RCC 7860 (cell line): ENCODE measurements at regions not wholly inside any gene's neighbourhood (a gene's known extent, or its start where the extent isn't known, plus 50 kb on each side); places are given as distances from the start of the nearest gene placed in this dataset.

Experiments used
- DNase-seq: peaks from one replicate; pipeline ENCODE4 v3.0.0-alpha.2; 2015; ENCODE audit warnings: low spot score
- FAIRE-seq: peaks from 2 replicates; lab custom pipeline; 2012; peaks lifted over from hg19 to GRCh38; lab: Jason Lieb, UNC

DNA sequence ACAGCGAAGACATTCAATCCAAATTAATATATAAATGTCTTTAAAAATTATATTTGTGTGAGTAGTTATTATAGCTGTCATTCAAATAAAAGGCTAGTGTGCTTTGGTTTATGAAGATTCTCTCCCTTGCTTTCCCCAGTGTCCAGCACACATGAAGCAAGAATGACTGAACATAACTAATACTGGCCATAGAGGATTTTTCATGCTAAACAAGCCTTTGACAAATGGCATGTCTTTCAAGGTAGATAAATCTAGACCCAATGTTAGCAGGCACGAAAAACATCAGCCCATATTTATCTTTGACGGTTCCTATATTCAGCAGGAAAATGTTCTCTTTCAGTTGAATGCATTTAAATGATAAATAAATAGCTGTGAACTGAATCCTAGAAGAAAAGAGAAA, 1234.4 kb downstream of the EPHA7 start:
- DNase-seq = no peak
- no peak for FAIRE-seq

DNA sequence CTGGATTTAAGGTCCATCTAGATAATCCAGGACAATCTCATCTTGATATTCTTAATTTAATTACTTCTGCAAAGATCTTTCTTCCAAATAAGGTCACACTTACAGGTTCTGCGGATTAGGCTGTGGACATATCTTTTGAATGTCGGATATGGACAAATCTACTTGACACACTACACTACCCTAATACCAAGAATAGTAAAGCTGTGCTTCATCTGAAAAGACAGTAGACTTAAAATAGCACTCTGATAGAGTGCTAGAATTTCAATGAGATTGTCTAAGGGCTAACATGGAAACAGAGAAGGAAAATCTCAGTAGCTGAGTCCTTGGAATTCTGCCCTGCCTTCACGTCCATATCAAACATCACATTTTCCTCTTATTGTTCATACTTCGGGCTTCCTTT, 1238.0 kb downstream of the EPHA7 start:
- FAIRE-seq (no peak), DNase-seq (no peak)

DNA sequence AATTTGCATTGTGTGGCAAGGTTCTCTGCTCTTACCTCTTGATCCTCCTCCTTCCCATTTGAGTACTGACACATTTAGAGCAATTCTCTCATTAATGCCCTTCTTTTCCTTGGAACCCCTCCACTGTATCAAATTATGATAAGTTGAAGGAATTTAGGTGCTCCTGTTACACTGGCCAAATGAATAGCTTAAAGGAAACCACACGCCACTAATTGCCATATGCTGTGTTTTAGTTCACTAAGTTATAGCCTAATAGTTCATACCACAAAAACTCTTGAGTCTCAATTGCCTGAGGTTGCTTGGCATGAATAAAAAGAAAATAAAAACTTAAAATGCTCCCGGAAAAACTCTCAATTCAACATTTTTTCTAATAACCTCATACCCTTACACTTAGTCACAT, 1239.3 kb downstream of the EPHA7 start:
- DNase-seq (no peak), FAIRE-seq (no peak)

DNA sequence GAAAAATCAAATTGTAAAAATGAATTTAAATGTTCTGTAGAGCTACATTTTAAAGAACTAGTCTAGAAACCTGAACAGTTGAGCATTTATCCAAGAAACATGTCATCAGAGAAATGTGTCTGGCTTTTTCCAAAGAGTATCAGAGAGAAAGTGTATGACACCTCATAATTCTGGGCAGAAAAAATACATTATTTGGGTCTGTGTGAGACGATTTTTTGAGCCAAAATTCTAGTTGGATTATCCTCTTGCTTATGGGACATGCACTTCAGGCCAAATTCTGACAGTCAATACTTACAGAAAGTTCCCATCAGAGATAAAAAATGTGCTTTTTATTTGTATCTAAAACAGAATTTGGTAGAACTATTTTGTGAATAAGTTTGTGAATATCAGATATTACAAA, 1242.7 kb downstream of the EPHA7 start:
- FAIRE-seq (no peak), DNase-seq (no peak)

DNA sequence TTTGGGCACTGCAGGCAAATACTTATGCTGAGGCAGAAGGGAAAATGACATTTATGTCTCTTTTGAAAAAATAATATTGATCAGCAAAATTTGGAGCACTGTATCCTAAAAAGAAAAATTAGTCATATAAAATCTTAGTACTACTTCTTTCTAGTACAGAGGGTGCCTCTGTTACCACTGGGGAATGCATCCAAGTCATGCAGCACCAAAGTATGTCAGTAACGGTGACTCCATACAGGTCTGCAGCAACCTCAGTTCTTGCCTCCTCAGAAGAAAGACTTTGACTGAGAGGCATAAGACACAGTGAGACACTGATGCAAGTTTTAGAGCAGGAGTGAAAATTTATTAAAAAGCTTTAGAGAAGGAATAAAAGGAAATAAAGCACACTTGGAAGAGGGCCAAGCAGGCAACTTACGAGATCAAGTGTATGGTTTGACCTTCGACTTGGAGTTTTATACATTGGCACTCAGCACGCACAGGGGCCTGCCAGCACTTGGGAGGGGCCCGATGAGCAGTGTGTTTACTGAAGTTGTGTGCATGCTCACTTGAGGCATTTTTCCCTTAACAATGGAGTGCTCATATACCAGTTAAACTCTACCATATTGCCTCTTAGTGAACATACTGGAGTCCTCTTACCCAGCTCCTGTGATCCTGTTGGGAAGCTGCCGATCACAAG, 1244.8 kb downstream of the EPHA7 start:
- FAIRE-seq = no peak
- DNase-seq = no peak

DNA sequence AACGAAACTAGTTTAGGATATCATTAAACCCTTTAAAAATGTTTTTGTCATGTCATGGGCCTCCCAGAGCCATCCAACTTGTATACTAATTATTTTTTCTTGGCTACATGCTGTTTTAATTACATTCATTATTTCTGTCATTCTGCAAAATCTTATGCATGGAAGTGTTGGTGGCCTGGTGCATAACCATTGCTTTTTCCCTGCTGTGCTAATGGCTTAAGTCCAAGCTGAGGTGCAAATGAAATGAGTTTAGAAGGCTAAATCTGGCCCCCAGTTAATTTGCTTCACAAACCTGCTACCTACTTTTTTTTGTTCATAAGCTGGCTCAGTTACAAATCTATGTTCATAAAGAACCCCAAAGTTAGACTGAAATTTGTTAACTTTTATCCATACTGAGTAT, 1249.9 kb downstream of the EPHA7 start:
- no peak for DNase-seq
- no peak for FAIRE-seq

DNA sequence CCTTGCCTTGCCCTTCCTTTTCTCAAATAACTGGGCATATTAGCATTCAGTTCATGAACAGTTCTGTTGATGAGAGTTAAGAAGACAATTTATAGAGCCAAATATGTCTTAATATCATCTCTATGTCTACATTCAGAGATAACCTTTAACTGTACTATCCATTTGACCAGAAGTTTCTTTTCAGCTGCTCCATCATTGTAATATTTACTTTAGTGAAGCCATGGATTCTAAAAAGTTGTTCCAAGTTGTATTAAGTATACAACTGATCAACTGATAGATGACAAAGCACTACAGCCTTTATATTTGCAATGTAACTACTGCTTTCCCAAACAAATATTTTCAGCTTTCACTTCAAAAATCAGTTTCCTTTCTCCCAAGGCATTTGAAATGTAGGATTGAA, 1252.7 kb downstream of the EPHA7 start:
- FAIRE-seq = no peak
- DNase-seq = no peak

DNA sequence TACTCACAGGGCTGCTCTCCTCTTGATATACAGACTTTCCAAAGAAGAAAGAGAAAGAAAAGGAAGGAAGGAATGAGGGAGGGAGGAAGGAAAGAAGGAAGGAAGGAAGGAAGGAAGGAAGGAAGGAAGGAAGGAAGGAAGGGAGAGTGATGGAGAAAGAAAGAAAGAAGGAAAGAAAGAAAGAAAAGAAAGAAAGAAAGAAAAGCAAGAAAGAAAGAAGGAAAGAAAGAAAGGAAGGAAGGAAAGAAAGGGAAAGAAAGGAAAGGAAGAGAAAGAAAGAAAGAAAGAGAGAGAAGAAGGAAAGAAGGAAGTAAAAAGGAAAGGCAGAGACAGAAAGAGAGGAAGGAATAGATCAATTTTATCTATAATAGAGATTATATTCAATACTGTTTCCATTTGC, 1257.4 kb downstream of the EPHA7 start:
- DNase-seq (no peak), FAIRE-seq (no peak)

DNA sequence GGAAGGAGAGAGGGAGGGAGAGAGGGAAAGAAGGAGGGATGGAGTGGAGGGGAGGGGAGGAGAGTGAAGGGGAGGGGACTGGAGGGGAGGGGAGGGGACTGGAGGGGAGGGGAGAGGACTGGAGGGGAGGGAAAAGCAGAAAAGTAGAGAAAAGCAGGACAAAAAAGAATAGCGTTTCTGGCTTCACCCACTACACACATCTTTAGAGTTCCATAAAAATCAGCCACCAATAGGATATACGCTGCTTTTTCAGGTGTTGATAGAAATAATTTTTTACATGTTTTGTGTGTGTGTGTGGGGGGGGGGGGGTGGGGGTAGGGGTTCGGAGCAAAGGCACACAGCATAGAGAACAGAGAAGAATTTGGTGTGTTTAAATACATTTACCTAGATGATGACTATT, 1259.1 kb downstream of the EPHA7 start:
- no peak for FAIRE-seq
- DNase-seq = no peak

DNA sequence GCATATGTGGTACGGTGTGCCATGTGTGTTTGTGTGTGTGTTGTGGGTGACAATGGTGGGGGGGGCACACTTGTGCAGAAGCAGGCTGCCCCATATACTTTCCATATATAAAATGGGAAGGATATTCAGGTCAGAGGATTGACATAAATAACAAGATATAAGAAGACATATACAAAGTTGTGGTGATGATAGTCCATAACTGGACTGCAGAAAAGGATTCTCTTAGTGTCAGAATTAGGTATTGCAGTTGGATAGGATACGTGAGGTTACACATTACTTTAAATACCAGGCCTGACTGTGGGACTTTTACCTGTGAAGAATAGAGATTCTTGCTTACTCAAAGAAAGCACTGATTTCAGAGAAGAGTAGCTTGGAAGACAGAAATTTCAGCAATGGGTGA, 1260.3 kb downstream of the EPHA7 start:
- FAIRE-seq = no peak
- no peak for DNase-seq

DNA sequence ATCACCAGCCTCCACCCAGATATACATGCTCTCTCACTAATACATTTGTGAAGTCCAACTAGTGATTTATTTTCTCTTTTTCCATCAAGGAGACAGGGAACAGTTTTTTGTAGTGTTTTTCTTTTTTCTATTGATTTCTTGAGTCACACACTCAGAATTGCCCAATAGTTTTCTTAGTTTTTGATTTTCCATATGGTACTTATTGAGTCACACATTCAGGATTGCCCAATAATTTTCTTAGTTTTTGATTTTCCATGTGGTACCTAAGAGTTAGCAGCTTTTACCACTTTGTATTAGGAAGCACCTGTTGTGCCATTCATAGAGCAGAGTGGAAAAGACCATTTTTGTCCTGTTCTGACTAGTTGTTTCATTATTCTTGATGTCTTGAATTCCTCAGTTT, 1268.8 kb downstream of the EPHA7 start:
- no peak for FAIRE-seq

DNA sequence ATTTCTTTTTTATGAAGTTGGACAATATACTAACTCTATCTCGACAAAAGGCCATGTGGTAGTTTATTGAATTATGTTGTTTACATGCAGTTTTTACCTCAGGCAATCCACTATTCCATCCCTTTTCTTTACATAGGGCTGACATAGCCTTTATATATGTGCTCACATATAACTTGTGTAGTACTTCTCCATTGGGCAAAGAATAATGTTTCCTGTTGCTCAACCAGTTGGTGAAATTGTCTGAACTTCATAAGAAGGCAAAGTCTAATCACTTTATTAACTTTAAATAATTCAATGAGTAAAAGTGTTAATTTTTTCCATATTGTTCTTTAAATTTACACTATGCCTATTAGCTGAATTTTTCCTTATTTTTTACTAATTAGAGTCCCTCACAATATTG, 1272.1 kb downstream of the EPHA7 start:
- FAIRE-seq = no peak
- DNase-seq = no peak

More for the DNA sequence above, 1268.8 kb downstream of the EPHA7 start:
- no peak for DNase-seq

DNA sequence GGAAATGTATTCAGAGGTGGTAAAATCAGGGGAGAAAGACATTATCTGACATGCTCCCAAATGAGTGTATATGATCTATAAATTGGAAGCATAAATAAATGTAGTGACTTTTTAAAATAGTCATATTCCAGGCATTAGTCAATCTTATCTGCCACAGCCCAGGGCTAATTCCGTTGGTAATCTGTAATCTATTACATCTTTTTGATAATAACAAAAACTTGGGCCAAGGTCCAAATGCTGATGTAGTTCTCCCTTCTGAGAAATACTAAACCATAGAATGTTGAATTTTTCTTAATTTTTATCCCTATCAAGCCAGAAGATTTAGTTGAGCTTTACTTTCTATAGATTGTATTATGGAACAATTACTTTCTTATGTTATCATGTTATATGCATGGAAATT, 1279.8 kb downstream of the EPHA7 start:
- FAIRE-seq = no peak
- DNase-seq = no peak

DNA sequence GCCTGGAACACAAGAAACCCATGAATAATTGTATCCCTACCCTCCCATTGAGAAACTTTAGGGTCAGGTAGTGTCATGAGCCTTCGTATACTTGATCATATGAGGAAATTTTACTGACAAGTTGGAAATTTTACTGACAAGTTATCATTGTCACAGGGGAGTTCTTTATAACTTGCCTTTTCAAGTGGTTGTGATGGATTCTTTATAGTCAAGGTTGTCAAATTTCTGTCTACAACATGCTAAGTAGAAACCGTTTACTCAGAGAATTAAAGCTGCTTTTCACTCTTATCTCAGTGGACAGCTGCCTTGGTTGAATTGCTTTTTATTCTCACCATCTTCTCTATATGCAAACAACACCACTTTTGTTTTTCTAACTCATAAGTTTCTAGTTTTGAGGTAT, 1286.4 kb downstream of the EPHA7 start:
- DNase-seq (no peak), FAIRE-seq (no peak)

DNA sequence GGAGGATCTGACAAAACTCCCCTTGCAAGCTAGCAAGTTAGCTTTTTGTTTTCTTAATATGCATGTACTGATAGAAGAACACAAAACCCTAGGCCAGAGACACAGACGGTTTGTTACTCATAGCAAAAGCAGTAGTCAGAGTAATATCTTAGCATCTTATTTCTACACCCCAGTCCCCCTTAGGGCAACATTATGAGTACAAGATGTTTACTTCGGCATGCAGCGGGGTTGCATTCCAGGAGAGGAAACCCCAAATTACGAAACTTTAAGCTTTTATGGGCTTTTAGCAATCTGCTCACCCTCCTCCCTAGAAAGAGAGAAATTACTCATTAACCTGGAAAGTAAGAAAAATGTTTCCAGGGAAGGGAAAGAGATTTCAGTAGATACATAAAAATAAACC, 1286.9 kb downstream of the EPHA7 start:
- FAIRE-seq = no peak
- no peak for DNase-seq

DNA sequence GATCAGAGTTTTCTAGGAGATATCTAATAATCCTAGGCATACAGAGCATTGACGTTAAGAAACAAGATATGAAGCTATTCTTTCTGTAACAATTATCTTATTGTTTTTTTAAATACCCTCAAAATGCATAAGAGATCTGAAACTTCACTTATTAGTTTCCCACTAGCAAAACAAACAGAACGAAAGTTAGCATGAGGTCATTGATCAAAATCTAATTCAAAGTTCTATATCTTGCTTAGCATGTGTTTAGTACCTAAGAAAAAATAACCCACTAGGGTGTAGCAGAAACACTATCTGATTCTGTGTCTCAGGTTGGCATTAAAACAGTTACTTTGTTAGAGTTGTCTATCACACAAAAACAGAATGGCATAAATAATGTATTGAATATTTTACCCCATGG, 1288.4 kb downstream of the EPHA7 start:
- FAIRE-seq (no peak), DNase-seq (no peak)

DNA sequence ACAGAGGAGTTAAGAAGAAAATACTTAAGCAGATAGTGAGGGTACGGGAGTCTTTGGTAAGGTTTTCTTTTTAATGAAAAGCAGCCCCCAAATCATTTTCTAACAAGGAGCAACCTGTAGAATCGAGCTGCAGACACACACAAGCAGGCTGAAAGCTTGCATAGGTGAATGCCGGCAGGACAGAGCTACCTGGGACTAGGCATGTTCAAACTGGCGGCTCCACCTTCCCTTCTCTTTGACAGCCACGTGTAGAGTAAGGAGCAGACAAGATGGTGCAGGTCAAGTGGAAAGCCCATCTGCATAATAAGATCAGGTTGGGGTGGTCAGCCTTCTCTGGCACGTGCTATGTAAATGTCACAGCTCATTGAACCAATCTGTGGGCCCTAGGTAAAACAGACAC, 1292.4 kb downstream of the EPHA7 start:
- FAIRE-seq (no peak), DNase-seq (no peak)

DNA sequence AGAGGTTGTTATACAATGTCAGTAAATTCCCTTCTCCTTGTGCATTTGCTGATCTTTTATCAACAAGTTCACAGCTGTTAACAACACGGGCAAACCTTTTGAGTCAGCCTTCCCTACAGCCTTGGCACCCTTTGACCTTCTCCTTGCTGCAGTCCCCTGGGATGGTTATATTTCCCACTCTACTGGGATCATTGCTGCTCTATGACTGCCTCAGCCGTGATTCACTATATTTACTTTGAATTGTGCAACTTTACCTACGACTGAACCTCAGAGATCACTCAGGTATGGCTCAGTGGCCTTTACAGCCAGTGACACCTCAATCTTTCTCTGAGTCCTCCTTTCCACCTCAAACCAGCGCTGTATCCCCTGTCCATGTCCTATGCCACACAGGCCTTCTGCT, 1293.3 kb downstream of the EPHA7 start:
- DNase-seq = no peak
- no peak for FAIRE-seq

DNA sequence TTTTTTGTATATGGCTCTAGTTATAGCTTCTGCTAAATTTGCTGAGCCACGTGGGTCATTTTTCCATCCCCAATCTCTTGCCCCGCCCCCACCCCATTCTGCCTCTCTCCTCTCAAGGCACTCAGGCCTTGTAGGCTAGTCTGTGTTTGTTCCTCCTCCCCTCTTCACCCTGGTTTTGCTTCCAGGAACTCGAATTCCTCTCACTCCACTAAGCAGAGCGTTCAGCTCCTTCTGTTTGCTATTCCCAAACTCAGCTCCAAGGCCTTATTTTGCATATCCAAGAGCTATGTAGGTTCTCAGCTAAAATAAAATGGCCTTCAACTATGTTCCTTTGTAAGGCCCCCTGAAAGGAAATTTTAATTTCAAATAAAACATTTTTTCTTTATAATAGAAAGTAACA, 1293.7 kb downstream of the EPHA7 start:
- DNase-seq = no peak
- FAIRE-seq = no peak

DNA sequence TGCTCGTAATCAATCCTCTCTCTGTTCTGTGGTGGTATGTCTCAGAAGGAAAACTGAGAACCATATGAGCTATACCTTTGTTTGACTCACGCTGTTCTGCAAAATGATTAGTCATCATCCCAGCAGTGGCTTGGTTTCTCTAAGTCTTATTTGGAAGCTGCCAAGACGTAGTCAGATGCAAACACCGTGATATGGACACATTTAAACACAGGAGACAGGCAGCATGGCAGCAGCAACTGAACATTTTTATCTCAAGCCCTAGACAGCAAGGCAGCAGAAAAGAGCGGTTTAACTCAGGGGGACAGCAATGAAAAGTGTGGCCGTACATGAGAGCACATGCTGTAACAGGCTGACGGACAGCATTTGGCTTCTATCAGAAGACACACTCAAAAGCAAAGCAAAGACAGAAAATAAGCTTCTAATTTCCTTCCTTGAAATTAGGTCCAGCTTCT, 1295.1 kb downstream of the EPHA7 start:
- FAIRE-seq (no peak), DNase-seq (no peak)

DNA sequence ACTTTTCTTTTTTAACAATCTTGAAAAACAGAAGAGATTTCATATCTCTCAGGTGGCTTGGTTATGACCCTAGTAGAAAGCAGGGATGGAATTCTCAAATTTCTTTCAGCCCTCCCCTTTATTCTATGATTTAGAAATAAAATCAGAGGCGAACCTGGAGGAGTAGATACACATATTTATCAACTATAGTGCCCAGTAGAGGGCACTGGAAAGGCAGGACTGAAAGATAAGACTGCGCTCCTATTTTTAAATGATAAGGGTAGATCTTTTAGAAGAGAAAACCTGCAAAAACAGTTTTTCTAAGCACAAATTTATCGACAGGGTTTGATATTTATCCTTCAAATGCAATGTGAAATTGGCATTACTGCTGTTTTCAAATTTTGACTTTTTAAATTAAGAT, 1296.6 kb downstream of the EPHA7 start:
- DNase-seq (no peak), FAIRE-seq (no peak)

DNA sequence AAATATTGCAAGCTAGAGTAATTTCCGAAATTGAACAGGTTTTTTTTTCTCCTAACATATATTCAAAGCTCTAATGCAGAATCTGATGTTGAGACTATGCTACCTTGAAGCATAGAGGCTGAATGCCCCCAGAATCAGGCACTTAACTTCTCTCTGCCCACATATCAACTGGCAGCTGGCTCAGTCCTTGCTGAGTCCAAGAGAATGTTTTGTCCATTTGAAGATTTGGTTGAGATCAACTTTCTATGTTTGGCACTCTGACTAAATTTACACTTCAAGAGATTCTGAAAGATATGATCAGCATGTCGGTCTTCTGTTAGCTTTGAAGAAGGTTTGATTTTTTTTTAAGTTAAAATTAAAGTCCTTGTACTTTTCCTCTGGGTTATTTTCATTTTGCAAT, 1298.1 kb downstream of the EPHA7 start:
- FAIRE-seq (no peak), DNase-seq (no peak)

DNA sequence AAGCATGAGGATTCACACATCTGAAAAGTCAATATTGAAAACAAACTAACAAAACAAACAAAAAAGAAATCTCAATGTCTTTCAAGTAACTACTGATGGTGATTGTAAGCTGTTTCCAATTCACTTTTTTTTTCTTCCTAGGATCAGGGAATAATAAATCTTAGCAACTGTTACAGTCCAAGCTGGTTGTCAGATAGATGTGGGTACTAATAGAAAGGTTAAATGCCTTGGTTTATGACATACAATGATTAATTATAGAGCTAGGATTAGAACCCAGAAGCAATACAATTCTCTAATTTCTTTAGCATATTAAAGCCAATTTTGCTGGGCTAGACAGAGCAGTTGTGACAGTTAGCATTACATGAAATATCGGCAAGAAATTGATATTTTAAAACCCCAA, 1301.6 kb downstream of the EPHA7 start:
- FAIRE-seq = no peak
- DNase-seq = no peak
